H1 (cell line): ENCODE measurements at regions not wholly inside any gene's neighbourhood (a gene's known extent, or its start where the extent isn't known, plus 50 kb on each side); places are given as distances from the start of the nearest gene placed in this dataset.

Experiments
- CEBPB ChIP-seq: IDR thresholded peaks from 2 replicates; pipeline ENCODE4 v1.6.1; 2012; ENCODE audit warnings: low read depth, low read length
- RXRA ChIP-seq: IDR thresholded peaks from 2 replicates; pipeline ENCODE4 v1.6.1; 2011; ENCODE audit warnings: low read depth, mild to moderate bottlenecking, low read length, moderate library complexity; ENCODE audit not compliant: insufficient read depth
- SIN3A ChIP-seq, 2 experiments: IDR thresholded peaks in 1 of 2; conservative IDR thresholded peaks in 1 of 2; 2 replicates each; pipeline ENCODE4 v1.6.1; 2011 to 2012; ENCODE audit warnings: low read length in 2 of 2, improper control_type of control experiment in 1 of 2, low read depth in 1 of 2, mild to moderate bottlenecking in 1 of 2
- SIRT6 ChIP-seq: IDR thresholded peaks from one replicate; pipeline ENCODE4 v1.7.1; 2012; ENCODE audit warnings: low read length, inconsistent platforms
- SP1 ChIP-seq: IDR thresholded peaks from 2 replicates; pipeline ENCODE4 v1.6.1; 2011; ENCODE audit warnings: low read depth, low read length

GRCh38 chr9:23537192-23538066, 288.6 kb downstream of the ELAVL2 start (continued):
- TF ChIP-seq RXRA (no peak), SP1 (no peak), SIRT6 (no peak), CEBPB (no peak), SIN3A (conservative IDR thresholded peaks at IDR 0.05 in 1 of 2, IDR thresholded peaks at IDR 0.05 in 1 of 2; ENCODE audit: low read depth in 1 of 2, low read length in 2 of 2) (peak in 1 of 2 experiments; percentile 44; a peak in 1 of 4 replicates)
